Thoracic aorta (tissue), 2 donors: ENCODE measurements at regions not wholly inside any gene's neighbourhood (a gene's known extent, or its start where the extent isn't known, plus 50 kb on each side); places are given as distances from the start of the nearest gene placed in this dataset.

Source experiments
- ATAC-seq: fragments of 150-250 bp; one replicate; pipeline ENCODE4 v1.8.0; 2017; ENCODE audit warnings: low read depth; ENCODE audit not compliant: insufficient number of reproducible peaks, low FRiP score
- DNase-seq: peaks from one replicate; pipeline ENCODE4 v3.0.0-alpha.2; 2020; ENCODE audit warnings: low spot score
- H3K27ac ChIP-seq, 2 donors: fragments of 200-600 bp; sonication (generic); 1 replicate in 1 of 2; 2 replicates in 1 of 2; pipeline ENCODE4 v1.5.1; 2016; ENCODE audit warnings: mild to moderate bottlenecking in 2 of 2, moderate library complexity in 2 of 2
- H3K27me3 ChIP-seq: fragments of 200-600 bp; sonication (generic); replicated peaks from 2 replicates; pipeline ENCODE4 v1.6.0; 2016; ENCODE audit warnings: mild to moderate bottlenecking; ENCODE audit not compliant: insufficient read depth
- H3K36me3 ChIP-seq: fragments of 200-600 bp; sonication (generic); one replicate; pipeline ENCODE4 v1.5.1; 2016
- H3K4me1 ChIP-seq, 2 donors: fragments of 200-600 bp; sonication (generic); 1 replicate in 1 of 2; 2 replicates in 1 of 2; pipeline versions ENCODE4 v1.5.1 to v1.6.0; 2016; ENCODE audit warnings: low read depth in 2 of 2, mild to moderate bottlenecking in 1 of 2; ENCODE audit not compliant: control insufficient read depth in 1 of 2
- H3K4me3 ChIP-seq: fragments of 200-600 bp; sonication (generic); 2 replicates; pipeline ENCODE4 v1.5.1; 2016; ENCODE audit warnings: mild to moderate bottlenecking
- H3K9me3 ChIP-seq: fragments of 200-600 bp; sonication (generic); 2 replicates; pipeline ENCODE4 v1.5.1; 2016
- TF ChIP-seq, protein P1 (sequence below): fragments of 200-600 bp; sonication (generic); IDR thresholded peaks from one replicate; pipeline ENCODE4 v1.5.1; 2019; ENCODE audit warnings: antibody characterized with exemption

DNA sequence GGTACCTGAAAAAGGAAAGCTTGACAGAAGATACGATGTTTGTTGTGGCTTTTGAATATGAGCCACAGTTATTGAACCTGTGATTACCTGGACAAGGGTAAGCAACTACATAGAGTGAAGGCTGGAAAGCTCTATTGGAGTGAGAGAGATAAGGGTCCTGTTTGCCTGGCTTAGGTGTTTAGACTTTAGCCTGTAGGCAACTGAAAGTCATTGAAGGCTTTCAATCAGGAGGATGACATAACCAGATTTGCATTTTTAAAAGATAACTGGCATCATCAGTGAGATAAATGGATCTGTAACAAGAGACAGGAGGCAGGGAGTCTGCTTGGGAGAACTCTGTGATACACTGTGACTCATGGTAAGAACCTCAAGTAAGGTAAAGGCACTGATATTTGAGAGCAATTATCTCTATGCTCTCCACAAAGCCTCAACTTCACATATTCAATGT lies 128.9 kb upstream of the SOX5 start:
- no peak overlapping the region for H3K27ac ChIP-seq
- ATAC-seq: no peak

DNA sequence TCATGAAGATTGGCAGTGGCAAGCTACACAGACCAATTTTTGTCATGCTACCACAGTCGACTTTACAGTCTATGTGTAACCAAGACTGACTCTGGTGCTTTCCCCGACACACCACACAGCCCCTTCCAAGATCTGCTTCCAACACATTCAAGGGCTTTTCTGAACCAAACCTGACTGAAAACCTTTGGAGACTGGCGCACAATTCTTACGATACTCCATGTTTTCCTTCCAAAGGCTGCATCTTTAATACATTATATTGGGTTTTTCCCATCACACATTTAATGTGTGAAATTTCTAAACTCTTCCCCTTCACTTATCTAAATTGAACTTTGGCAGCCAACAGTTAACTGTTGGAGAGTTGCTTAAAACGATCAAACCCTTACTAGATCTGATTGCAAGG lies 127.7 kb upstream of the SOX5 start:
- H3K27me3 ChIP-seq: no peaks in the 10 kb centered on the region
- H3K4me1 ChIP-seq: no peaks in the 10 kb centered on the region
- H3K36me3 ChIP-seq: no peaks in the 10 kb centered on the region
- DNase-seq (no peak), ATAC-seq (no peak)
- H3K9me3 ChIP-seq: no peaks in the 10 kb centered on the region
- TF ChIP-seq, protein P1, sequence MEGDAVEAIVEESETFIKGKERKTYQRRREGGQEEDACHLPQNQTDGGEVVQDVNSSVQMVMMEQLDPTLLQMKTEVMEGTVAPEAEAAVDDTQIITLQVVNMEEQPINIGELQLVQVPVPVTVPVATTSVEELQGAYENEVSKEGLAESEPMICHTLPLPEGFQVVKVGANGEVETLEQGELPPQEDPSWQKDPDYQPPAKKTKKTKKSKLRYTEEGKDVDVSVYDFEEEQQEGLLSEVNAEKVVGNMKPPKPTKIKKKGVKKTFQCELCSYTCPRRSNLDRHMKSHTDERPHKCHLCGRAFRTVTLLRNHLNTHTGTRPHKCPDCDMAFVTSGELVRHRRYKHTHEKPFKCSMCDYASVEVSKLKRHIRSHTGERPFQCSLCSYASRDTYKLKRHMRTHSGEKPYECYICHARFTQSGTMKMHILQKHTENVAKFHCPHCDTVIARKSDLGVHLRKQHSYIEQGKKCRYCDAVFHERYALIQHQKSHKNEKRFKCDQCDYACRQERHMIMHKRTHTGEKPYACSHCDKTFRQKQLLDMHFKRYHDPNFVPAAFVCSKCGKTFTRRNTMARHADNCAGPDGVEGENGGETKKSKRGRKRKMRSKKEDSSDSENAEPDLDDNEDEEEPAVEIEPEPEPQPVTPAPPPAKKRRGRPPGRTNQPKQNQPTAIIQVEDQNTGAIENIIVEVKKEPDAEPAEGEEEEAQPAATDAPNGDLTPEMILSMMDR: no peak
- no peak overlapping the region for H3K27ac ChIP-seq
- no peak overlapping the region for H3K4me3 ChIP-seq

More for the DNA sequence above, 128.9 kb upstream of the SOX5 start:
- Histone ChIP-seq H3K4me1 (no peaks in the 10 kb centered on the region), H3K36me3 (no peaks in the 10 kb centered on the region), H3K27me3 (no peaks in the 10 kb centered on the region), H3K4me3 (no peak overlapping the region), H3K9me3 (no peaks in the 10 kb centered on the region)
- TF ChIP-seq, protein P1: no peak
- DNase-seq: no peak

DNA sequence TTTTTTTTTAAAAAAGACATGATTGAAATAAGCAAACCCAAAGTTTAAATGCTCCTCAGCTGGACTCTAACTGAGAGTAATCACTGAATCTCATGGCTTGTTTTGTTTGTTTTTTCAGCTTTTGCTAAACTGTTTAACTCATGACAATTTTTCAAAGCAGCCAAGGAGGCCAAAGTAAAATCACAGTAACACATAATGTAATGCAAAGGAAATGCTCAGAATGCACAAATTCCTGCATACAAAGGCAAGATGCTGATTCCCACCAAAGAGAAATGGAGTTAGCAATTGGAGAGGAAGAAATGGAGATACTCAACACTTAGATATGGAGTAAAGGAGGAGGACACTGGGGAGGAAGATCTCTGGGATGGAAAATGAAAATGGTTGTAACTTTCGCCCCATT lies 126.2 kb upstream of the SOX5 start:
- DNase-seq (no peak), ATAC-seq (no peak)
- TF ChIP-seq, protein P1: no peak
- no peak overlapping the region for H3K4me3 ChIP-seq
- H3K27me3 ChIP-seq: no peaks in the 10 kb centered on the region
- no peaks in the 10 kb centered on the region for H3K9me3 ChIP-seq
- H3K4me1 ChIP-seq: no peaks in the 10 kb centered on the region
- H3K36me3 ChIP-seq: no peaks in the 10 kb centered on the region
- H3K27ac ChIP-seq: no peak overlapping the region

DNA sequence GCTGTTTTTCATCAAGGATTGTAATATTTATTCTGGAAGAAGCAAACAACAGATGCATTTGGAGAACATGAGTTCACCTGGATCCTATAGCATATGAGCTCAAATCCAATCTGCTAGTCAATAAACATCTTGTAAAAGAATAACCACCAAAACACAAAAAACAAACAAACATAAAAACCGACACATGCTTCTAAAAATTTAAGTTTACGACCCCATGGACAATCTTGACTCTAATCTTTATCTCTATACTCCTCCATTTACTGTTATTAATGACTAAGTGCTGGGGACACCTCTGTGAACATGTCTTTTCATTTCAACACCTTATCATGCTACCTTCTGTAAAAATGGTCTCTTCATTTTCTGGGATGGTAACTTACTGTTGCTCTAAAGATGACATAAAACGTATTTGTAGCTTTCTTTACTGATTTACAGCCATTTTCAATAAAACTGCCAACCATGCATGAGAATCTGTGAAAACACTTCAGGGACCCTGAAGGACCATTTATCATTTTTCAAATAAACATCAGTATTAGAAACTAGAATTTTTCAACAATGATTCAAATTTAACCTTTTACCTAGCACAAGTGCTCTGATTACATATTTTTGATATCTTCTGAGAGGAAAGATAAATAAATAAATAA lies 123.8 kb upstream of the SOX5 start:
- no peak for ATAC-seq
- no peaks in the 10 kb centered on the region for H3K36me3 ChIP-seq

DNA sequence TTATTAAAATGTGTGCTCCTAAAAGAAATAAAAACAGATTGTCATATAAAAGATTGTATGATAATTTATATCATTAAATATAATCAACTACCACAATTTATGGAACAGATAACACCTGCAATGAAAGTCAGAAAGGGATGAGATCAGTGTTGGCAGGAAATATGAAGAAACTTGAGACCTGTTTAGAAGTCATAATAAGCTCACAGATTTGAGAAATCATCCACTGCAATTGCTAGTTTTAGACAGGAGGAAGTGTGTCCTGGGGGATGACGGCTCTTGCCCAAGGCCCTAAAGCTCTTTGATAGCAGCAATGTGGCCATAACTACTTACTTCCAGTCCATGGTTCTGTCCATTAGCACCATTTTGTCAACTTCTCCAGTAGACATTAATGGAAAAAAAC lies 122.8 kb upstream of the SOX5 start:
- H3K4me3 ChIP-seq: no peak overlapping the region
- H3K36me3 ChIP-seq: no peaks in the 10 kb centered on the region
- DNase-seq: no peak
- no peak overlapping the region for H3K27ac ChIP-seq
- ATAC-seq: no peak
- H3K4me1 ChIP-seq: peaks cover 9 to 26% of the 10 kb centered on the region in 2 donors
- H3K27me3 ChIP-seq: no peaks in the 10 kb centered on the region
- TF ChIP-seq, protein P1: no peak
- no peaks in the 10 kb centered on the region for H3K9me3 ChIP-seq

More for the DNA sequence above, 123.8 kb upstream of the SOX5 start:
- no peak for DNase-seq
- peaks cover 9 to 16% of the 10 kb centered on the region in 2 donors for H3K4me1 ChIP-seq
- TF ChIP-seq, protein P1: no peak
- H3K9me3 ChIP-seq: no peaks in the 10 kb centered on the region
- H3K4me3 ChIP-seq: no peak overlapping the region
- H3K27ac ChIP-seq: no peak overlapping the region
- H3K27me3 ChIP-seq: no peaks in the 10 kb centered on the region
